A549 (cell line): ENCODE measurements at regions not wholly inside any gene's neighbourhood (a gene's known extent, or its start where the extent isn't known, plus 50 kb on each side); places are given as distances from the start of the nearest gene placed in this dataset.

Experiments used
- ATAC-seq, 2 experiments: fragments of 200-7000 bp in 1 of 2; fragments of >200 bp in 1 of 2; cut with Nextera tagmentation in 1 of 2; cut with Tn5 transposase in 1 of 2; 3 replicates each; pipeline versions ENCODE4 v1.8.0 to v1.9.1; 2018 to 2020; ENCODE audit warnings: mild to moderate bottlenecking in 1 of 2, moderate library complexity in 1 of 2
- CTCF ChIA-PET: fragments of 300-600 bp; sonication (Branson Sonifier 250); formaldehyde crosslinking; extraction: SDS; loops from one replicate; lab custom pipeline; 2021; ENCODE audit warnings: antibody characterized with exemption, inconsistent platforms; lab: Yijun Ruan, JAX
- POLR2A ChIA-PET: fragments of 350-600 bp; formaldehyde crosslinking; extraction: SDS; loops from one replicate; lab custom pipeline; 2021; ENCODE audit warnings: antibody characterized with exemption, inconsistent platforms; lab: Yijun Ruan, JAX
- DNase-seq, 2 experiments: peaks; one replicate each; pipeline versions ENCODE4 v3.0.0 to v3.0.0-alpha.2; 2011 to 2016; ENCODE audit warnings: low read depth in 1 of 2, low spot score in 1 of 2
- FAIRE-seq: peaks from 2 replicates; lab custom pipeline; 2011; peaks lifted over from hg19 to GRCh38; lab: Jason Lieb, UNC
- H3K27ac ChIP-seq, 2 experiments: fragments of >200 bp; sonication (Bioruptor Twin); formaldehyde crosslinking; 3 replicates each; pipeline ENCODE4 v1.5.1; 2016 to 2017
- H3K4me1 ChIP-seq: fragments of >200 bp; sonication (Bioruptor Twin); formaldehyde crosslinking; 3 replicates; pipeline ENCODE4 v1.6.1; 2016
- H3K4me2 ChIP-seq: fragments of >200 bp; sonication (Bioruptor Twin); formaldehyde crosslinking; 3 replicates; pipeline ENCODE4 v1.6.1; 2016
- H3K4me3 ChIP-seq: fragments of >200 bp; sonication (Bioruptor Twin); formaldehyde crosslinking; 3 replicates; pipeline ENCODE4 v1.5.1; 2016
- H3K9me3 ChIP-seq: fragments of >200 bp; sonication (Bioruptor Twin); formaldehyde crosslinking; 3 replicates; pipeline ENCODE4 v1.6.1; 2016
- ATOH8 ChIP-seq: fragments of 250-450 bp; sonication (Bioruptor Pico); IDR thresholded peaks from 2 replicates; pipeline ENCODE4 v1.5.0; 2020; ENCODE audit warnings: low read depth, mild to moderate bottlenecking, moderate library complexity
- BHLHE40 ChIP-seq: IDR thresholded peaks from 2 replicates; pipeline ENCODE4 v1.6.1; 2012; ENCODE audit warnings: low read depth, low read length, inconsistent platforms
- CHD2 ChIP-seq: fragments of 150-350 bp; IDR thresholded peaks from 2 replicates; pipeline ENCODE4 v1.6.1; 2014; ENCODE audit warnings: low read length; ENCODE audit not compliant: partially characterized antibody
- CTCF ChIP-seq: fragments of >200 bp; sonication (Bioruptor Twin); formaldehyde crosslinking; IDR thresholded peaks from 3 replicates; pipeline ENCODE4 v1.5.1; 2016
- EHF ChIP-seq: fragments of 250-450 bp; sonication (Bioruptor Pico); IDR thresholded peaks from 2 replicates; pipeline ENCODE4 v1.5.0; 2020; ENCODE audit warnings: mild to moderate bottlenecking
- EP300 ChIP-seq, 2 experiments: fragments of >200 bp; sonication (Bioruptor Twin); formaldehyde crosslinking; IDR thresholded peaks; 2 replicates in 1 of 2; 3 replicates in 1 of 2; pipeline ENCODE4 v1.6.1; 2016 to 2017
- FOSL2 ChIP-seq, 2 experiments: fragments of 450-650 bp in 1 of 2; fragments of >200 bp in 1 of 2; sonication (Bioruptor Twin) in 1 of 2; formaldehyde crosslinking; IDR thresholded peaks; 2 replicates each; pipeline versions ENCODE4 v1.5.0 to v1.6.1; 2016 to 2020; ENCODE audit warnings: mild to moderate bottlenecking in 1 of 2, moderate library complexity in 1 of 2
- HEYL ChIP-seq: fragments of 250-450 bp; sonication (Bioruptor Pico); IDR thresholded peaks from 2 replicates; pipeline ENCODE4 v1.8.0; 2021; ENCODE audit warnings: mild to moderate bottlenecking, moderate library complexity
- HMGXB4 ChIP-seq: fragments of 250-450 bp; sonication (Bioruptor Pico); IDR thresholded peaks from 2 replicates; pipeline ENCODE4 v1.5.0; 2021; ENCODE audit warnings: mild to moderate bottlenecking, moderate library complexity, borderline replicate concordance
- MAFK ChIP-seq: fragments of 450-650 bp; IDR thresholded peaks from 2 replicates; pipeline ENCODE4 v1.6.1; 2014; ENCODE audit not compliant: partially characterized antibody
- RAD21 ChIP-seq, 2 experiments: fragments of >200 bp in 1 of 2; sonication (Bioruptor Twin) in 1 of 2; formaldehyde crosslinking in 1 of 2; IDR thresholded peaks in 1 of 2; conservative IDR thresholded peaks in 1 of 2; 2 replicates in 1 of 2; 3 replicates in 1 of 2; pipeline ENCODE4 v1.6.1; 2012 to 2018; ENCODE audit warnings: inconsistent platforms in 1 of 2
- RCOR1 ChIP-seq: fragments of 150-350 bp; IDR thresholded peaks from 2 replicates; pipeline ENCODE4 v1.6.1; 2014; ENCODE audit warnings: antibody characterized with exemption, low read length, low read depth
- REST ChIP-seq: fragments of 200-600 bp; sonication (generic); IDR thresholded peaks from 2 replicates; pipeline ENCODE4 v1.6.1; 2016; ENCODE audit warnings: antibody characterized with exemption, mild to moderate bottlenecking, moderate library complexity
- RFX5 ChIP-seq: fragments of 450-650 bp; IDR thresholded peaks from 2 replicates; pipeline ENCODE4 v1.7.1; 2014; ENCODE audit warnings: antibody characterized with exemption, mild to moderate bottlenecking, moderate library complexity
- ZFP36 ChIP-seq: fragments of 450-650 bp; IDR thresholded peaks from 2 replicates; pipeline ENCODE4 v1.6.1; 2014; ENCODE audit warnings: borderline replicate concordance; ENCODE audit not compliant: partially characterized antibody
- ZSCAN20 ChIP-seq: fragments of 250-450 bp; sonication (Bioruptor Pico); IDR thresholded peaks from 2 replicates; pipeline ENCODE4 v1.8.0; 2022; ENCODE audit warnings: mild to moderate bottlenecking, moderate library complexity
- WGBS: methylation state at CpG from one replicate; pipeline ENCODE4 v1.1.6; 2017; ENCODE audit errors: missing lambda C conversion rate; 5-methylcytosine and 5-hydroxymethylcytosine counted together
- TF ChIP-seq, protein P1 (sequence below): IDR thresholded peaks from 2 replicates; pipeline ENCODE4 v1.6.1; 2012

GRCh38 chr10:78756604-78757343, 312.0 kb upstream of the ZMIZ1 start (continued):
- no peak for TF ChIP-seq RCOR1
- no peak for TF ChIP-seq BHLHE40
- no peak for TF ChIP-seq CTCF
- no peak for TF ChIP-seq EHF (CRISPR knock-in tag)
- peak in 1 of 2 experiments; percentile 32; a peak in 1 of 5 replicates for TF ChIP-seq EP300 (IDR thresholded peaks at IDR 0.05)
- no peak for TF ChIP-seq ZFP36
- TF ChIP-seq RFX5 = no peak

DNA sequence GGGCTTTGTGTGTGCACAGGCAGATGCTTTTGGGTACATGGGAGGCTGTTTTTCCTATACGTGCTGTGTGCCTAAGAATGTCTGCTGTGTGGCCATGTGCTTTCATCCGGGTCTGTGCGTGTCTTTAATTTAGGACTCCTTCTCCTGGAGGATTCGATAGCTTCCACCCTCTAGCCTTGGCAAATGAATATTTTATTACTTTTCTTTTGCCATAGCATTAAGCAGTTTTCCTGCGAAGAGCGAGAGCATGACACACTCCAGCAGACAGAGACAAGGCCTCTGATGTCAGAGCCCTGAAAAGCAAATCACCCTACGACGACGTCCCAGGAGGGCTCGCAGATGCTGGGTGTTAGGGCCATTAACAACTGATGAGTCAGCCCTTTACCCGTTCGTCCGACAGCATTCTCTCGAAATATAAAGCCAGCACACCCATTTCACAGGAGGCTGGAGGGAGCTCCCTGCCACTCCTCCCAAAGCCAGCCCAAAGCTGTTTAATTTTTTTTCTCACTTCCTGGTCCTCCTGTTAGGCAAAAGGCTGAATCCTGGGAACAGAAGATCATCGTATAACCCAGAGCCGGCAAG, 311.3 kb upstream of the ZMIZ1 start:
- Histone ChIP-seq H3K4me2 (peak overlapping the region; percentile 72), H3K27ac (peak overlapping the region; percentile 66 to 84), H3K9me3 (no peaks in the 10 kb centered on the region), H3K4me3 (no peak overlapping the region), H3K4me1 (peaks cover 24% of the 10 kb centered on the region)
- POLR2A ChIA-PET = interaction anchor here (1.1 kb wide), 1 partner anchor 217 kb away, joined by 6 read pairs; no protein-coding TSS in a partner anchor
- FAIRE-seq (no peak), DNase-seq (no peak), ATAC-seq (no peak)
- 76% methylated on average over 16 of the region's 16 CpGs for WGBS
- TF ChIP-seq REST (no peak), FOSL2 (IDR thresholded peaks at IDR 0.05) (no peak), FOSL2 (CRISPR knock-in tag; IDR thresholded peaks at IDR 0.05) (no peak), HEYL (no peak), CTCF (no peak), HMGXB4 (no peak), BHLHE40 (no peak), CHD2 (no peak), ATOH8 (CRISPR knock-in tag) (no peak), RAD21 (conservative IDR thresholded peaks at IDR 0.05 in 1 of 2, IDR thresholded peaks at IDR 0.05 in 1 of 2) (no peak), MAFK (peak; percentile 89), ZSCAN20 (CRISPR knock-in tag) (no peak)
- TF ChIP-seq, protein P1, sequence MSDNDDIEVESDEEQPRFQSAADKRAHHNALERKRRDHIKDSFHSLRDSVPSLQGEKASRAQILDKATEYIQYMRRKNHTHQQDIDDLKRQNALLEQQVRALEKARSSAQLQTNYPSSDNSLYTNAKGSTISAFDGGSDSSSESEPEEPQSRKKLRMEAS = 0 out of 2 replicates have a peak, but pooled peaks have one; percentile 4
- CTCF ChIA-PET = interaction anchor here (0.8 to 1.8 kb wide), 3 partner anchors 8 to 56 kb away, joined by 3 to 4 read pairs (median 3); no protein-coding TSS in a partner anchor
